Neural cell (in vitro differentiated cells): ENCODE measurements at regions not wholly inside any gene's neighbourhood (a gene's known extent, or its start where the extent isn't known, plus 50 kb on each side); places are given as distances from the start of the nearest gene placed in this dataset.

Experiments used
- H2AFZ ChIP-seq: fragments of 200-600, 300-800 bp; sonication (generic), shearing (Covaris generic); 2 replicates; pipeline ENCODE4 v1.6.0; 2014; ENCODE audit warnings: low read depth, mild to moderate bottlenecking, antibody characterized with exemption, low read length, moderate library complexity
- H3F3A ChIP-seq: fragments of 200-600 bp; shearing (Covaris generic); 2 replicates; pipeline ENCODE4 v1.6.1; 2016; ENCODE audit warnings: mild to moderate bottlenecking, moderate library complexity, mixed read lengths, antibody characterized with exemption, low read length; ENCODE audit not compliant: insufficient read depth, poor library complexity, severe bottlenecking
- H3K27ac ChIP-seq: fragments of 200-600, 300-800 bp; sonication (generic), shearing (Covaris generic); 2 replicates; pipeline ENCODE4 v1.5.1; 2014; ENCODE audit warnings: mild to moderate bottlenecking, low read length, moderate library complexity
- H3K27me3 ChIP-seq: fragments of 300-800, 200-600 bp; sonication (generic), shearing (Covaris generic); 2 replicates; pipeline ENCODE4 v1.6.0; 2014; ENCODE audit warnings: mild to moderate bottlenecking, low read depth, low read length, moderate library complexity; ENCODE audit not compliant: insufficient read depth
- H3K36me3 ChIP-seq: fragments of 300-800, 200-600 bp; sonication (generic), shearing (Covaris generic); 2 replicates; pipeline ENCODE4 v1.5.1; 2014; ENCODE audit warnings: mild to moderate bottlenecking, antibody characterized with exemption, low read length, moderate library complexity; ENCODE audit not compliant: insufficient read depth
- H3K4me2 ChIP-seq: fragments of 300-800, 200-600 bp; sonication (generic), shearing (Covaris generic); 2 replicates; pipeline ENCODE4 v1.6.0; 2014; ENCODE audit warnings: mild to moderate bottlenecking, low read length
- H3K4me3 ChIP-seq: fragments of 300-800, 200-600 bp; sonication (generic), shearing (Covaris generic); 2 replicates; pipeline ENCODE4 v1.5.1; 2014; ENCODE audit warnings: mild to moderate bottlenecking, low read length, moderate library complexity
- H3K79me2 ChIP-seq: fragments of 200-600 bp; shearing (Covaris generic); replicated peaks from 2 replicates; pipeline ENCODE4 v1.6.0; 2014; ENCODE audit warnings: mild to moderate bottlenecking, low read length, moderate library complexity; ENCODE audit not compliant: insufficient read depth
- H3K9ac ChIP-seq: fragments of 300-800, 200-600 bp; sonication (generic), shearing (Covaris generic); 2 replicates; pipeline ENCODE4 v1.6.1; 2016; ENCODE audit warnings: mild to moderate bottlenecking, low read length, mixed read lengths
- H3K9me2 ChIP-seq: fragments of 200-600 bp; shearing (Covaris generic); 2 replicates; pipeline ENCODE4 v1.6.1; 2016; ENCODE audit warnings: mild to moderate bottlenecking, low read length, mixed read lengths; ENCODE audit not compliant: insufficient read depth
- H3K9me3 ChIP-seq: fragments of 200-600, 300-800 bp; sonication (generic), shearing (Covaris generic); 2 replicates; pipeline ENCODE4 v1.6.1; 2016; ENCODE audit warnings: mild to moderate bottlenecking, mixed run types, low read length, moderate library complexity, mixed read lengths
- H4K20me1 ChIP-seq: fragments of 200-600 bp; shearing (Covaris generic); 2 replicates; pipeline ENCODE4 v1.6.1; 2016; ENCODE audit warnings: mild to moderate bottlenecking, mixed run types; ENCODE audit not compliant: insufficient read depth
- CTCF ChIP-seq: fragments of 450-650 bp; IDR thresholded peaks from 2 replicates; pipeline ENCODE4 v1.5.1; 2014; ENCODE audit warnings: antibody characterized with exemption, mild to moderate bottlenecking, moderate library complexity; ENCODE audit not compliant: poor library complexity, severe bottlenecking
- EP300 ChIP-seq: fragments of 450-650 bp; conservative IDR thresholded peaks from 2 replicates; pipeline ENCODE4 v1.6.1; 2014; ENCODE audit warnings: antibody characterized with exemption, mild to moderate bottlenecking, moderate library complexity; ENCODE audit not compliant: poor library complexity, severe bottlenecking
- EZH2 ChIP-seq: fragments of 200-600, 300-800 bp; shearing (Covaris generic), sonication (generic); IDR thresholded peaks from 2 replicates; pipeline ENCODE4 v1.6.1; 2014; ENCODE audit warnings: antibody characterized with exemption, low read length, borderline replicate concordance, mild to moderate bottlenecking; ENCODE audit not compliant: insufficient read depth, poor library complexity, severe bottlenecking
- MXI1 ChIP-seq: fragments of 450-650 bp; conservative IDR thresholded peaks from 2 replicates; pipeline ENCODE4 v1.6.1; 2014; ENCODE audit warnings: antibody characterized with exemption, mild to moderate bottlenecking; ENCODE audit not compliant: poor library complexity, severe bottlenecking
- POLR2AphosphoS5 ChIP-seq: IDR thresholded peaks from 2 replicates; pipeline ENCODE4 v1.6.1; 2012
- RAD21 ChIP-seq: fragments of 450-650 bp; conservative IDR thresholded peaks from 2 replicates; pipeline ENCODE4 v1.6.1; 2014; ENCODE audit warnings: antibody characterized with exemption, mild to moderate bottlenecking, moderate library complexity
- REST ChIP-seq: IDR thresholded peaks from 2 replicates; pipeline ENCODE4 v1.6.1; 2012; ENCODE audit warnings: borderline replicate concordance
- SMC3 ChIP-seq: fragments of 450-650 bp; conservative IDR thresholded peaks from 2 replicates; pipeline ENCODE4 v1.6.1; 2014; ENCODE audit warnings: antibody characterized with exemption, mild to moderate bottlenecking, moderate library complexity; ENCODE audit not compliant: poor library complexity
- TAF1 ChIP-seq: IDR thresholded peaks from 2 replicates; pipeline ENCODE4 v1.6.1; 2012; ENCODE audit warnings: low read depth

GRCh38 chr2:145157741-145158591 is 638.0 kb upstream of the ZEB2 start:
- Histone ChIP-seq H3F3A (no peaks in the 10 kb centered on the region), H3K4me2 (no peak overlapping the region), H3K79me2 (no peaks in the 10 kb centered on the region), H3K36me3 (no peaks in the 10 kb centered on the region), H3K27me3 (no peaks in the 10 kb centered on the region), H4K20me1 (no peaks in the 10 kb centered on the region), H3K4me3 (no peak overlapping the region), H3K27ac (no peak overlapping the region), H3K9me2 (no peaks in the 10 kb centered on the region), H3K9ac (no peak overlapping the region), H3K9me3 (no peaks in the 10 kb centered on the region), H2AFZ (no peak overlapping the region)
- TF ChIP-seq EP300 (no peak), SMC3 (no peak), EZH2 (no peak), CTCF (no peak), TAF1 (no peak), REST (no peak), MXI1 (no peak), POLR2AphosphoS5 (no peak), RAD21 (no peak)

- no peak overlapping the region for H3K4me3 ChIP-seq
- no peaks in the 10 kb centered on the region for H3K9me3 ChIP-seq
- no peak overlapping the region for H2AFZ ChIP-seq
- H3K27me3 ChIP-seq = no peaks in the 10 kb centered on the region
- H3K79me2 ChIP-seq = no peaks in the 10 kb centered on the region
- H3K9ac ChIP-seq = no peak overlapping the region
- no peak overlapping the region for H3K27ac ChIP-seq
- no peak overlapping the region for H3K4me2 ChIP-seq
- H3K36me3 ChIP-seq = no peaks in the 10 kb centered on the region
- H3K9me2 ChIP-seq = no peaks in the 10 kb centered on the region
- H3F3A ChIP-seq = no peaks in the 10 kb centered on the region
- TF ChIP-seq EZH2 (no peak), POLR2AphosphoS5 (no peak), CTCF (no peak), EP300 (no peak), MXI1 (no peak), RAD21 (no peak), TAF1 (no peak), SMC3 (no peak), REST (no peak)
- H4K20me1 ChIP-seq = no peaks in the 10 kb centered on the region
These were observed 637.2 kb upstream of the ZEB2 start for GRCh38 chr2:145157036-145157675.
